Fibroblast of pulmonary artery (primary cell): ENCODE measurements at regions not wholly inside any gene's neighbourhood (a gene's known extent, or its start where the extent isn't known, plus 50 kb on each side); places are given as distances from the start of the nearest gene placed in this dataset.

Experiments used
- DNase-seq: peaks from one replicate; pipeline ENCODE4 v3.0.0-alpha.2; 2010; ENCODE audit warnings: low read depth
- H3K4me3 ChIP-seq: replicated peaks from 2 replicates; pipeline ENCODE4 v1.5.1; 2011; ENCODE audit warnings: low read depth, mild to moderate bottlenecking, control low read depth, low read length, moderate library complexity
- CTCF ChIP-seq: IDR thresholded peaks from 2 replicates; pipeline ENCODE4 v1.5.1; 2011; ENCODE audit warnings: mild to moderate bottlenecking, control low read depth, low read length, inconsistent platforms; ENCODE audit errors: missing control alignments

GRCh38 chr13:53890696-53891095 is 862.1 kb downstream of the OLFM4 start:
- no peak for TF ChIP-seq CTCF
- no peak overlapping the region for H3K4me3 ChIP-seq
- no peak for DNase-seq

GRCh38 chr13:53901593-53901992 is 873.0 kb downstream of the OLFM4 start:
- TF ChIP-seq CTCF: no peak
- no peak overlapping the region for H3K4me3 ChIP-seq
- no peak for DNase-seq

GRCh38 chr13:53907891-53908290 is 879.3 kb downstream of the OLFM4 start:
- no peak for TF ChIP-seq CTCF
- no peak for DNase-seq
- H3K4me3 ChIP-seq: no peak overlapping the region

GRCh38 chr13:53920916-53921315 is 892.3 kb downstream of the OLFM4 start:
- no peak for TF ChIP-seq CTCF
- no peak overlapping the region for H3K4me3 ChIP-seq
- no peak for DNase-seq

- DNase-seq: no peak
- TF ChIP-seq CTCF: no peak
- H3K4me3 ChIP-seq: no peak overlapping the region
These were observed 892.9 kb downstream of the OLFM4 start for GRCh38 chr13:53921473-53921872.

GRCh38 chr13:53941588-53942190 is 913.1 kb downstream of the OLFM4 start:
- H3K4me3 ChIP-seq: no peak overlapping the region
- TF ChIP-seq CTCF: no peak
- no peak for DNase-seq

GRCh38 chr13:53946500-53946899 is 917.9 kb downstream of the OLFM4 start:
- H3K4me3 ChIP-seq: no peak overlapping the region
- no peak for TF ChIP-seq CTCF
- no peak for DNase-seq
